GM20431 (cell line): ENCODE measurements at regions not wholly inside any gene's neighbourhood (a gene's known extent, or its start where the extent isn't known, plus 50 kb on each side); places are given as distances from the start of the nearest gene placed in this dataset.
"Not testable (repeated sequence)": the region's sequence is repeated elsewhere in the genome, so short reads cannot be mapped to it uniquely, and the experiment has no call there.

ENCODE experiments used
- in situ Hi-C: fragments of 300-500 bp; cut with MseI, MboI; formaldehyde crosslinking; loops from one replicate; pipeline ENCODE4 v1.15.0; 2020; ENCODE audit warnings: low sequenced_read_pairs; ENCODE audit not compliant: unreplicated experiment

DNA sequence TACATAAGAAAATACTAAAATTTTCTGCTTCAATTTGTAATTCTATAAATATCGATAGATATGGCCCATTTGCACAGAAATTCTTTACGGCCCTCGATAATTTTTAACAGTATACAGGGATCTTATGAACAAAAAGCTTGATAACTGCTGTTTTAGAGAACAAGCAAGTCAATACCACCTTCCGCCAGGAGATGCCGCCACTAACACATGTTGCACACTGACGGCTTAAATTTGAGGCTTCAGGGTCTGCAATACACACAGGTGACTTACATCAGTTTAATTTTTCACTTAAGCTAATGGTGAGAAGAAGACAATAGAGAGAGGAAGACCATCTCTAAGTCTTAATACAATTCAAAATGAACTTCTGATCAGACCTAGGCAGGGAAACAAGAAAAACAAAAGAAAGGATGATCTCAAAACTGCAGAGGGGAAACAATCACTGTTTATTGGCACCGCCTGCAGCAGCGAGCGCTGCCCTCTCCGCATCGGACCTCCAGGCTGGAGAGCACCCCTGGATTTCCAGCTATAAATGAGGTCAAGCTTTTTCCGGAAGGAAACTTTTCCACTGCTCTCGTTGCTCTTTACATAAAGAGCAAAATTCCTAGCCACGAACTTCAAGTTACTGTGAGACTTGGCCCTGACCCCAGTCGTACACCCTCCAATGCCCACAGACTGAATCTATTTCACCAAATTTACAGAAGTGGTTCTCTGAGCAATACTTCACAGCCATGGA is 53.9 kb downstream of the OTOR start:
- in situ Hi-C loops, result loop anchor here (10.0 kb wide), 1 partner anchor 633 kb away; no protein-coding TSS in a partner anchor

DNA sequence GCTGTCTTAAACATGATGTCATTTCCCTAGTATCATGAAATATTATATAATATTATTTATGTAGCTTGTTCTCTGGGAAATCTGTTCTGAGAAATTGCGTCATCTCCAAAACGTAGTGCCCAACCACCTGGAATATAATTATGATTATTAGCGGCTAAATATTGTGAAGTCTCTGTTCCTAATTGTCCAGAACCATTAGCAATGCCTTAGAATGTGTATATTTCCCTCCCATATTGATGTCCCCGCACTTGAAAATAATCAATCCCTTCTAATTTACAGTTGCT is 54.4 kb downstream of the OTOR start:
- in situ Hi-C loops, result loop anchor here (10.0 kb wide), 1 partner anchor 632 kb away; no protein-coding TSS in a partner anchor

DNA sequence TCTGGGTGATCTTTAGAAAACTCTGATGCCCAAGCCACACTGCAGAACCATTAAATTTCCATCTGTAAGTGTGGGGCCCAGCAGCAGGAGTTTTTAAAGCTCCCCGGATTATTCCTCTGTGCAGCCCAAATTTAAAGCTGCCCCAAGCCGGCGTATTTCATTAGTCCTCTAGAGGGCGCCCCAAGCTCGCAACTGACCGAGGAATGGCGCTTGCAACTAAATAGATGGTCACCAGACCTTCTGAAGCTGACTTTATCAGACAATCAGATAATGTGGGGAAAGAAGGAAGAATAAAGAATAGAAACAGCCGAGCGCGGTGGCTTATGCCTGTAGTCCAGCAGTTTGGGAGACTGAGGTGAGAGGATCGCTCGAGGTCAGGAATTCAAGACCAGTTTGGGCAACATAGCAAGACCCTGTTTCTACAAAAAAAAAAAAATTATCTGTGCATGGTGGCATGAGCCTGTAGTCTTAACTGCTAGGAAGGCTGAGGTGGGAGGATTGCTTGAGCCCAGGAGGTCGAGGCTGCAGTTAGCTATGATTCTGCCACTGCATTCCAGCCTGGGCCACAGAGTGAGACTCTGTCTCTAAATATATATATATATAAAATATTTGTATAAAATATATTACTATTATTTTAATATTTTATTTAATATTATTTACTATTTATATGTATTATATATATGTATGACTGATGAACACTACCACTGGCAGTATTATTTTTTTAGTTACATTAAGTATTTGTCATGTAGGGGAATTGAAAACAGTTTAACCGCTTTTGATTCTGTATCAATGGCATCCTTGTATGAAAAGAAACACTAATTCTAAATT is 56.0 kb downstream of the OTOR start:
- in situ Hi-C loops, result loop anchor here (10.0 kb wide), 1 partner anchor 631 kb away; no protein-coding TSS in a partner anchor

DNA sequence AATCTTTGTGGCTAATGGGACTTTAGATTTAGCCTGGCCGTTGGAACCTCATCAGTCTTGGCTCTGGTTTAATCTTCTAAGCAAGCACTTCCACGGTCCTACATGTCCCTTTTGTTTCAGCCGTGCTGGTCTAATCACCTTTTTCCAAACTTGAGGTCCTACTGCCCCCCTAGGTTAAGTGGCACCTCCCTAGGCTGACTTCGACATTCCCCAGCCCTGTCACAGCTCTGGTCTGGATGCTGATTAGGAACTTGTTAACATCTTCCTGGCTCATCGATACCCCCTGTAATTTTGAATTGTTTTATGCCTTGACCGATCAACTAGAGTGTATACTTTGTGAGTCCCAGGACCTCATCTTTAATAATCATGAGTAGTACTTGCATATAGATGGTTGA is 56.6 kb downstream of the OTOR start:
- in situ Hi-C loops, result loop anchor here (10.0 kb wide), 1 partner anchor 630 kb away; no protein-coding TSS in a partner anchor

DNA sequence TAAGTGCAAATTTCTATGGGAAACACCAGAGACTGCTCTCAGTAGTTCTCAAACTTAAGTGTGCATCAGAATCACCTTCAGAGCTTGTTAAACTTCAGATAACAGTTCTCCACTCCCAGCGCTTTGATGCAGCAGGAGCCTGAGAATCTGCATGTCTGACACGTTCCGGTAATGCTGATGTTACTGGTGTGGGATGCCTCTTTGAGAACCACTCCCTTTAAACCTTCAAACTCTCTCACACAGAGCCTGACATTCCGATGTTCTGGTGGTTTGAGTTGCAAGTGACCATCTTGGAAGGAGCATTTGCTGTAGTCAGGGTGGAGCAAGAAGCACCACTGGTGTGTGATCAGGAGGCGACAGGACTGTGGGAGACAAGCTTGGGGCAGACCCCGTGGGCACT is 57.9 kb downstream of the OTOR start:
- in situ Hi-C loops, result loop anchor here (10.0 kb wide), 1 partner anchor 629 kb away; no protein-coding TSS in a partner anchor

DNA sequence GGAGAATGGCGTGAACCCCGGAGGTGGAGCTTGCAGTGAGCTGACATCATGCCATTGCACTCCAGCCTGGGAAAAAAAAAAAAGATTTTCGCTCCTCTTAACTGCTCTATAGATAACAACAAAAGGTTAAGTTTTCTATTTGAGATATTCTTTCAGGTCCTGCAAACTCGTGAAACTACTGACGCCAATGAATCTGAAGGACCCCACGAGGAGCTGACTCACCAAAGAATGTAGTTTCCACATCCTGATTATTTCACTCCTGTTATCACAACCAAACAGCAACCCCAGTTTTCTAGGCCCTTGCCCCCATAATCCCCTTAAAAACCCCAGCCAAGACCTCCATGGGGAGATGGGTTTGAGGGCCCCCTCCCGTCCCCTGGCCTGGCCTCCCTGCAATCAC is 58.7 kb downstream of the OTOR start:
- in situ Hi-C loops, result loop anchor here (10.0 kb wide), 1 partner anchor 628 kb away; no protein-coding TSS in a partner anchor

DNA sequence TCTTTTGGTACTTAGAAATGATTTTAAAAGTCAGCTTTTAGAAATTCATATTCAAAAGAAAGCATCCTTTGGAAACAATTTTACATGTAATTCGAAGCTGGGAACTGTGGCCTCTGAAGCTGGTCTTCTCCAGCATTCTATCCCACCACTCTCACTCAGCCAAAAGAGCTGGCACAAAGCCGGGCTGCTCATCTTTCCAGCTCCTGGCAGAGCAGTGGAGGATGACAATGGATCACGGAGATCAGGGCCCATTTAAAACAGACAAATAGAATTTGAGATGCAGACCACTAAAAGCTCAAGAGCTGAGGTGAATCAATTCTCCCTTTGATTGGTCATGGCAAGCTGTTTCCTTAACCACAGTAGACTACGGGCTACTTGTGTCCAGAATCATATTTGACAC is 60.6 kb downstream of the OTOR start:
- in situ Hi-C loops, result loop anchor here (10.0 kb wide), 1 partner anchor 626 kb away; no protein-coding TSS in a partner anchor

DNA sequence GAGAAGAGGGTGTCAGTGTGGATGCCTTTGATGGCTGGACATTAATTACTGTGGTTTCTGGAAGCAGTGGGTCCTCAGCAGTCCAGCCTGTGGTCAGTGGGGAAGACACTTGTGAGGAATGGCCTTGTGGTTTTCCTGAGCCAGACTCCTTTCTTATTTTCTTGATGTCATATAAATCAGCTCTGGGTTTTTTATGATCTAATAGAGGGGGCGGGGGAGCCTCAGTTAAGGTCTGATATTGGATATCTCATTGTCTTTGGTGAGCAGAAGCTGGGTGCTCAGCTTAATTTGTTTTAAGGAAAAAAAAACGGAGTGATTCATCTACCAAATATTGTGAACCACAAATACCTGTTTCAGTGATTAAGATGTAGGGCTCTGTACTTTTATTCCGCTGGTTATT is 62.1 kb downstream of the OTOR start:
- in situ Hi-C loops, result no loop called here

DNA sequence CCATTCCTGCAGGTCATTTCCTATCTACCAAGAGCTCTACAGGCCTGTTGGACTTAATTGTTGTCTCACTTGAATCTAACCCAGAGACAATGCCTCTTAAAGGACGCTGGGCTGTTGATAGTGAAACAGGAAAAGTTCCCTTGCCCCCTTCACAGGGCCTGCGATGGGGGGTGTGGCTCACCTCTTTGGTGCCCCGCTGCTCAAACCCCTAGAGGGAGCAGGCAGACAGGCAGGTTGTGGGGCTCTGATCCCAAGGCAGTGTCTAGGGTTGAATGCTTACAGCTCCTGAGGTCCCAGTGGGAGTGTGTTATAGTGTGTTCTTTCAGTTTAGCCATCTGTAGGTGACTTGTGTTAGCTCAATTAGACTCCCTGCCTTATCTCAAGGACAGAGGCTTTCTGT is 68.0 kb downstream of the OTOR start:
- in situ Hi-C loops, result no loop called here

DNA sequence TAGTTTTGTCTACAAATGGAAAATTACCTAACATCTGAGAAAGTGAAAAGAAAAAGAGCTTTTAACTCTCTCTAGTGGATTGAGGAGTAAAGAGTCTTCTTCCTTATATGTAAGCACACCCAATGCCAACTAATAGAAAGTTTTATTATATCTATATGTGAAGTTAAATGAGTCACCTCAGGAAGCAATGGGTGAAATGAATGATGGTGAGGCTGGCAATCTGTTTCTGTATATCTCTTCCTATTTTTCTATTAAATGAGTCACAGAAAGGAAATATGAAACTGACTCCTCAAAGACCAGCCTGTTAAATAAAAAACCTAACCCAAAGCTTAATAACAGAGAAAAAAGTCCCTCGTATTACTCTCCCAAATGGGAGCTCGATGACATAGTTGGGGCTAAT is 71.3 kb downstream of the OTOR start:
- in situ Hi-C loops, result no loop called here

DNA sequence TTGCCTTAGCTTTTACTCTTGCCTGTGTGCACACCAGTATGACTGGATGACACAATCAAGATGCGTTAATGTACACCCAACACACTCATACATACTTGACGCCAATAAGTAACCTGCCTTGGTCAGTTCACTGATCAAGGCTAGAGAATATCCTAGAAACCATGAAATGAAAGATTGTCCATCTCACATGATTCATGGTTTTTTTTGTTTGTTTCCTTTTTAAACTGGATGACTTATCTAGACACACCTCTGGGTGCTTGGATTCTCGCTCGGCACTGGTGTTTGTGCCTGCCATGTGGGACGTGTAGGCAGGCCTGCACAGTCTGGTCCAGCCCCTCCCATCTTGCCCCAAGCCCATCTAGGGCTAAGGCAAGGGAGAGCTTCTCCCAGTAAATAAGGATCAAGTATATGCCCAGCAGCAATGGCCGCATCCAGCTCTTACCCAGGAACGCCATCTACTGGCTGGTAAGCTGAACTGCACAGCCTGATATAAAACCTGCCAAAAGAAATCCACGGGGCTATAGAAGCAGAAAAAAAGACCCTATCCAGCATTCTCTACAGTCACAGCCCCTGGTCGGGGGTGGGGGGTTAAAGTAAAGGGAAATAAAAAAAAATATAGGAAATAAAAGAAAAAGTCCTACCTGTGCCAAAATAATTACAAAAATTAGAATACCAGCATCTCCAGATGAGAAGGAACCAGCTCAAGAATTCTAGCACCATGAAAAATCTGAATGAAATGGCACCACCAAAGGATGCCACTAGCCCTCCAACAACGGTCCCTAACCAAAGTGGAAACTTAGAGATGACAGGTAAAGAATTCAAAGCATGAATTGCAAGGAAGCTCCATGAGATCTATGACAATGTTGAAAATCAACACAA is 73.3 kb downstream of the OTOR start:
- in situ Hi-C loops, result no loop called here

DNA sequence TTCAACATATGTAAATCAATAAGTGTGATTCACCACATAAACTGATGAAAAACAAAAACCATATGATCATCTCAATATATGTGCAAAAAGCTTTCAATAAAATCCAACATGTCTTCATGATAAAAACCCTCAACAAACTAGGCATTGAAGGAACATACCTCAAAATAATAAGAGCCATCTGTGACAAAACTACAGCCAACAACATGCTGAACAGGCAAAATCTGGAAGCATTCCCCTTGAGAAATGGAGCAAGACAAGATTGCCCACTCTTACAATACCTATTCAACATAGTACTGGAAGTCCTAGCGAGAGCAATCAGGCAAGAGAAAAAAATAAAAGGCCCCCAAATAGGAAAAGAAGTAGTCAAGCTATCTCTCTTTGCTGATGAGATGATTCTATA is 76.5 kb downstream of the OTOR start:
- in situ Hi-C loops, result no loop called here

DNA sequence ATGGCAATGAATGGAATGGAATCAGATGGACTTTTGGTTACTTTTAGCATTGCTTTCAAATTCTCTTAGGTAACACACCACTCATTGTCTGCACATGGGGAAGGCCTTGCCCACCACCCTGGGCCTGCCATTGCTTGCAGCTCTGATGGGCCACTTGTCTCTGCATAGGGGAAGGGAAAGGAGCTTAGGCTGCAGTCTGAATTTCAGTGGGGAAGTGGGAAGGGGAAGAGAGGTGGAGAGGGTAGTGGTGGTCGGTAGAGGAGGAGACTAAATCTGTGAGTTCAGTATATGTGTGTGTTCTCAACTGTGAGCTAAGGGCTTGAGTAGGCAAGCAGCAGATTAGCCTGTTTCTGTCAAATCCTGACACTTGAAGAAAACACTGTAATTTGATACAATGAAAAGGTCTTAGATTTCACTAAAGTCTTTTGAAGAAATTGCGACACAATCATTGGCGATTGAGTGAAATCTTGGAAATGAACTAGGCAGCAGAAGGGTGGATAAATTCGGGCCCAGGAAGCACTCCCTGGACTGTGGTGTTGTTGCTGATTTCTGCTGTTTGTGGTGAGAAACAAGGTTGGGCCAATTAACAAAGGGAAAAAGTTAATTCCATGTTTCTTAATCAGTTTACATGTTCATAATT is 80.6 kb downstream of the OTOR start:
- in situ Hi-C loops, result no loop called here

DNA sequence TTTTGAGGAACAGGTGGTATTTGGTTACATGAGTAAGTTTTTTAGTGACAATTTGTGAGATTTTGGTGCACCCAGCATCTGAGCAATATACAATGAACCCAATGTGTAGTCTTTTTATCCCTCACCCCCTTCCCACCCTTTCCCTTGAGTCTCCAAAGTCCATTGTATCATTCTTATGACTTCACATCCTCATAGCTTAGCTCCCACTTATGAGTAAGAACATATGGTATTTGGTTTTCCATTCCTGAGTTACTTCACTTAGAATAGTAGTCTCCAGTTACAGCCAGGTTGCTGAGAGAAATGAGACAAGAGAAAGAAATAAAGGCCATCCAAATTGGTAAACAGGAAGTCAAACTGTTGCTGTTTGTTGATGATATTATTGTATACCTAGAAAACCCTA is 87.5 kb downstream of the OTOR start:
- in situ Hi-C loops, result not testable (repeated sequence)

DNA sequence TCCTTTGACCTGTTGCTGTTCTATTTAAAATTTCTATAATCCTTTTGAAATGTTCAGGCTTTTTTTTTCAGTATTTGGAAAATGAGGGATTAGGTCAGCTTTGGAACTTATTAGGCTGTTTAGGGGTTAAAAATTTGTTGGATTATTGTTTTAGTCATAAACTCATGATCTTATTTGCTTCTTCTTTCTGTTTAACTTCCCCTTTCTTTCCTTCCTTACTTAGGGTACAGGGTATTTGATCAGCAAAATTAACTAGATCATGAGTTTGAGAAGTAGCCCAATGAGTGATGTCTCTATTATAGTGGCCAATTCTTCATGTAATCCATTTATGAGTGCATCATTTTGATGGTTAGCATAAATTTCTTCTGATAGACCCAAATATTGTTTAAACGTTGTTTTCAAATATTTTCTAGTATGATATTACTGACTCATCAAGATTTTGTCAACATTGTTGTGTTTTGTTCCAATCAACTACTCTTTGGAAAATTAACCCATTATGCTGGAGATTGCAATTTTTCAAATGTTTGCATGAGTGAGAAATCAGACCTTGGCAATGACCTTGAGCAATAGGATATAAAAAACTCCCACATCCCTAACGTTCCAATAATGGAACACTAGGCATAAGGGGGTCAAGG is 94.4 kb downstream of the OTOR start:
- in situ Hi-C loops, result no loop called here

DNA sequence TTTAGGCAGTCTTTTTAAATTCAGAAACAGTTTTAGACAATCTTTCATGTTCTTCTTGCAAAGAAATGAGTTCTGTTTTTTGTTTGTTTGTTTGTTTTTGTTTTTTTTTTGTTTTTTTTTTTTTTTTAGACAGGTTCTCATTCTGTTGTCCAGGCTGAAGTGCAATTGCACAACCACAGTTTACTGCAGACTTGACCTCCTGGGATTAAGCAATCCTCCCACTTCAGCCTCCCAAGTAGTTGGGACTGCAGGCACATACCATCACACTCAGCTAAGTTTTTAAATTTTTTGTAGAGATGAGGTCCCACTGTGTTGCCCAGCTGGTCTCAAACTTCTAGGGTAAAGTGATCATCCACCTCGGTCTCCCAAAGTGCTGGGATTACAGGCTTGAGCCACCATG is 96.2 kb downstream of the OTOR start:
- in situ Hi-C loops, result no loop called here

DNA sequence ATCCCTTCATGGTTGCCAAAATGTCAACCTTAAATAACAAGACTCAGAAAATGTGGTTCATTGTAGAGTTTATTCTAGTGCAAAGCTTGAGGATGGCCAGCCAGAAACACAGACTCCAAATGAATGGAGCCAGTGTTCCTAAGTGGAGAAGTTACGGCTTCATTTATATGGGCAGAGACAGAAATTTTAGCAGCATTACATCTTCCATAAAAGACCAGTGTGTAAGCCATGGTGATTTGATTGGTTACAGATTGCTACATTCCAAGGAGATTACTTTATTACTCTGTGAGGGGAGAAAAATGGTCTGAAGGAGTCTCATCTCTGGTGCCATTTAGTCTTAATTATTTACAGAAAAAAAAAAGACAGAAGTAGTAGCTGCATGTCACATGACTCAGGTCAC is 97.8 kb downstream of the OTOR start:
- in situ Hi-C loops, result no loop called here

DNA sequence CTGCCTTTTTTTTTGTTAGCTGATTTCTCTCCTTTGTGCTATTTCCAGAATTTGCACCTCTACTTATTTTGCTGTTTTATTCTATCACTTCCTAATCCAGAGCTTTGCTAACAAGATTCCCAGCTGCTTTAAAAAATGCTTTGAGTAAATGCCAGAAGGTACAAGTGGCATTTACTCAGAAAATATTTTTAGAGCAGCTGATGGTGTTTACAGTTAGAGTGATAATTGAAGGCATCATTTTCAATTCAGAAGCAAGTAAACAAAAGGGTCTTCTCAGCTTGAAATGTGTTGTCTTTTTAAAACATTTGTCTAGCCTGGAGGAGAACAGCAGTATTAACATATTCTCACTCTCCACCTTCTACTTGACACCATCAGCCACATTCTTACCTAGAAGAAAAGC is 99.9 kb downstream of the OTOR start:
- in situ Hi-C loops, result no loop called here

DNA sequence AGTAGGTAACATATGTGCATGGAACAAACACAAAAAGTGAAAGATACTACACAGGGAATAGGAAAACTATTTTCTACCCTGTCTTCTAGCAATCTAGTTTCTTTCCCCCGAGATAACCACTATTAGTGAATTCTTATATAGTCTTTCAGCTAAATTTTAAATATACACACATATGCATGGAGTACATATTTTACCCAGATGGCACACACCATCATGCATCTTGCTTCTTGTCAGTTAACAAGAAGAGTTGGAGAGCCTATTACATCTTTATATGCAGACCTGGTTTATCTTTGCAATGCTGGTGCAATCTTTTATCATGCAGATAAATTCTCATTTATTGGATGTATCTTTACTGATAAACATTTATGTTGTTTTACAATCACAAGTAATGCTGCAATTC is 100.4 kb downstream of the OTOR start:
- in situ Hi-C loops, result no loop called here

DNA sequence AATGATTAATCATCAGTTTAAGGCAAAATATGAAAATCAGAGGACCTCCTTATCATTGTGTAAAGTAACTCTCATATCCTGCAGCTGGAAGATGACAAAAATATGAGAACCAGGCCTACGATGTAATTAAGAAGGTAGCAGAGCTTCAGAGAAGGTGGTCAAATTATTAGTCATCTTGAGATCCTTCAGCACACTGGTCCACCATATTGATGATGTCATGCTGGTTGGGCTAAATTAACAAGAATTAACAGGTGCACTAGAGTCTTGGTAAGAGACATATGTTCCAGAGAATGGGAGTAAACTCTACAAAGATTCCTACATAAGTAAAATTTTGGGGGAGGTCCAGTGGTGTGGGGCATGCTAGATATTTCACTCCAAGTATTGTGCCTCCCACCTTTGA is 112.8 kb downstream of the OTOR start:
- in situ Hi-C loops, result no loop called here
